Hindlimb muscle (tissue), 1 donor: ENCODE measurements at regions not wholly inside any gene's neighbourhood (a gene's known extent, or its start where the extent isn't known, plus 50 kb on each side); places are given as distances from the start of the nearest gene placed in this dataset.
A peak's percentile ranks its signal among the peaks of the same experiment; 100 is the strongest.

Experiments used
- DNase-seq: peaks from one replicate; pipeline ENCODE4 v3.0.0-alpha.2; 2013

- DNase-seq = peak; percentile 69
These were observed 1186.5 kb downstream of the BRD1 start for GRCh38 chr22:48640890-48641841.

DNA sequence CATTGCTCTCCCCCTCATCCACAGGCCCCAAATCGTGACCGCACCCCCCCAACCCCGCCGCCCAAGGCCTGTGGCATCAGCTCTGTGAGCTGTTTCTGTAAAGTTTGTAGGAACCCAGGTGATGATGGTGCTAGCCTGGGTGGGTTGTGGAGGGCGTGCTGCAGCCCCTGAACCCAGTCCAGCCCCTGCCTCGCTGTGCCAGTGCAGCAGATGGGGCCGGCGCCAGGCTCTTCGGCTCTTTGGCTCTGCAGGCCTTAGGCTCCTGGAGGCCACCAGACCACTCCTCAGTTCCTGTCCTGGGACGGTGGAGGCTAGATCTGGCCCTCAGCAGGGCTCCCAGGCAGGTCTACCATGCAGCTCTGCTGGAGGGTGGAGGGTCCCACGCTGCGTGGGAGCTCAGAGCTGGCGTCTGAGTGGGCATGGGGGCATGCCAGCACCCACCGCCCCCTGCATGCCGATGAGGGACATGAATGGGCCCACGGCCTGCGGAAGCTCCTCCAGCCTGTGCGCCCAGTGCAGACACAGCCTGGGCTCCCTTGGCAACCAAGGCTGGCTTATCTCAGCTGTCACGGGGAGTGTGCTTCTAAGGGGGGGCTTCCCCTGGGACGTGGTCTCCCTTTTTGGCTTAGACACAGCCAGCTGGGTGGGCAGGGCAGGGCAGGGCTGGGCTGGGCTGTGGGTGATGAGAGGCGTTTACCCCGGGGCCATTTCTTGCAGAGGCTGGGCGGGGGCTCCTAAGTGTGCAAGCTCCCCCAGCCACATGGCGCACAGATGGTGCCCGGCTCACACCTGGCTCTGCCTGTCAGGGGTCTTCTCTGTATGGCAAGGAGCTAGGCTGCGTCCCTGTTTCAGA is 1187.6 kb downstream of the BRD1 start:
- DNase-seq = no peak

GRCh38 chr22:48639021-48639795 is 1188.5 kb downstream of the BRD1 start:
- DNase-seq = no peak

DNA sequence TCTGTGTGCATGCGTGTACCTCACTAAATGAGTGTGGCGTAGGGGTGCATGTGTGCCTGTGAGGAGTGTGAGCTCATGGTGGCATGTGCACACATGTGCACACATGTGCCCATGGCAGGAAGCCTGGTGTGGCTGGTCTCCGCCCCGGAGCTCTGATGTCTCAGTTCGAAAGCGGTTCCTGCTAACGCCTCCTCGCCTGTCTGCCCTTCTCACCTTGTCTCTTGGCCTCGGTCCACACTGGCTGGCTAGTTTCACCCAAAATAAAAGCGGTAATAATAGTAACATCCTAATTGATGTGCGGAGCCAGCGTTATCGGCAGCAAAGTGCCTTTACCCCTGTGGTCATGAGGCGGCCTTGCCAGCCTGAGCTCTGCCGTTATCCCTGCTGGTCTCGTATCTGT is 1190.4 kb downstream of the BRD1 start:
- no peak for DNase-seq

DNA sequence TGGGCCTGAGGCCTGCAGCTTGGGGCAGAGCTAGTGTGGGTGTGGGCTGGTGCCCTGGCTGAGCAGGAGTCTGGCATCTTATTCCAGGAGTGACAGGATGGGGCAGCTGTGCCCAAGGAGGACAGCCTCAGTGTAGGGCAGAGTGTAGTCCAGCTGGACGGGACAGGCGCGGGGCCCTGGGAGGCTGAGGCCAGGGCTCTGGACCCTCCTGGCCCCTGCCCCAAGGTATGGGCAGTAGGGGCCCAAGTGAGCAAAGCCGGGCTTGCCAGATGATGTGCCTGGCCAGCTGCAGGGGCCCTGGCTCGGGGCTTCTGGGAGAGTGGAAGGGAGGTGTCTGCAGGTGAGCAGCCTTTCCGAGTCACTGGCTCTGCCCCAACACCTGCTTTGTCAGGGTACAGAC is 1190.9 kb downstream of the BRD1 start:
- DNase-seq = no peak

- DNase-seq = no peak
These were observed 1191.9 kb downstream of the BRD1 start for GRCh38 chr22:48635816-48636215.

- DNase-seq = no peak
These were observed 1192.6 kb downstream of the BRD1 start for GRCh38 chr22:48635031-48635430.

GRCh38 chr22:48633996-48634836 is 1193.5 kb downstream of the BRD1 start:
- no peak for DNase-seq

DNA sequence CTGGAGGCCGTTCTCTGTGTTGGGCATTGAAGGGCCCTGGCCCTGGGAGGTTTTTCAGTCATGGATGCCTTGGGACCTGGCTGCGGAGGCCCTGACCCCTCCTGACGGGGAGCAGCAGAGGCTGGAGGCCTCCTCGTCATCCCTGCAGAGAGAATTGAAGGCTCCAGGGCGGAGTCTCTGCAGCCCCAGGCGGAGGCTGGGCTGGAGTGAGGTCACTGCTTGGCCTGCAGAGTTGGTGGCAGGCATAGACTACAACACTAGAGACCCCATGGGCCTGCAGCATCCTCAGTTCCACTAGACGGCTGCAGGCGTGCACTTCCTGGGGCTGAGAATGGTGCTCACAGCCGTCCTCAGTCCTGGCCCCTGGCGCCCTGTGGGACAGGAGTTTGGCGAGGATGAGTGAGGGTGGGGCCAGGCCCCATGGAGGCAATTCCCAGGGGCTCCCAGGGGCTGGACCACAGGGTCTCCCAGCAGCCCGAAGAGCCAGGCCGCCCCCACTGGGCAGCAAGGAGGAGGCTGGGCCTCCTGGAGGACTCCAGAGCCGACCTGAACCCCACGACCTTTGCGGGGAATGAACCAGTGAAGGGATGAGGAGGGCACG is 1194.9 kb downstream of the BRD1 start:
- no peak for DNase-seq

GRCh38 chr22:48631288-48631863 is 1196.3 kb downstream of the BRD1 start:
- no peak for DNase-seq

DNA sequence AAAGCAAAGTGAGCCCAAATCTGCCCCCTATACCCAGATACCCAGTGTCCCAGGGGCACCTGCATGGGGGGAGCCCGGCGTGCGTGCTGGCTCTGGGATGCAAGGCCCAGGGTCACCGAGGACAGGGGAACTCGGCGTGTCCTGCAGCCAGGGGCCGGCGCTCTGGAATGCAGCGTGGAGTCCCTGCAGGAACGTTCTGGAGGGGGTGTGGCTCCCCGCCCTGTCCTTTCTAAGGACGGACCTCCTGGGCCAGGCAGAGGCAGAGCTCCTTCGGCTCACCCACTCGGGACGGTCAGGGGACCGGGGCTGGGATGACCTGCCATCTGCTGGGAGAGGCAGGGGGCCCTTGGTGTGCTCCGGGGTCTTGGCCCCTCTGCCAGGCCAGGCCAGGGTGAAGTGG is 1196.8 kb downstream of the BRD1 start:
- DNase-seq = no peak

GRCh38 chr22:48630433-48630754 is 1197.3 kb downstream of the BRD1 start:
- no peak for DNase-seq

- DNase-seq = no peak
These were observed 1197.8 kb downstream of the BRD1 start for GRCh38 chr22:48629631-48630432.

GRCh38 chr22:48628891-48629543 is 1198.7 kb downstream of the BRD1 start:
- no peak for DNase-seq

DNA sequence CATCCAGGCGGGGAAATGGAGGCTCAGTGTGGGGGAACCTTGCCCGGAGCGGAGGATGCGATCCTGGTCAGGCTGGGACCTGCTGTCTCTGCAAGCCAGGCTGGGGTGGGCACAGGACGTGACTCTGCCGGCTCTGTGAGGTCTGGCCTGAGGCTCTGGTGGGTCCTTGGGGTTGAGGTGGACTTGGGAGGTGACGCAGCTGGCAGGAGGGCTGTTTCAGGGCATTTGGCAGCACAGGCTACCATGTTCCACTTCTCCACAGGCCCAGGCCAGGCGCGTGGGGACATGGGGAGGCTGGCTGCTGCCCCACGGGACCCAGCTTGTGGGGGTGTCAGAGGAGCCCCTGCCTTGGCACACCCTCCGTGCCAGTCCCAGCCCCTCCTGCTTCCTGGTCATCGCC is 1199.7 kb downstream of the BRD1 start:
- no peak for DNase-seq

DNA sequence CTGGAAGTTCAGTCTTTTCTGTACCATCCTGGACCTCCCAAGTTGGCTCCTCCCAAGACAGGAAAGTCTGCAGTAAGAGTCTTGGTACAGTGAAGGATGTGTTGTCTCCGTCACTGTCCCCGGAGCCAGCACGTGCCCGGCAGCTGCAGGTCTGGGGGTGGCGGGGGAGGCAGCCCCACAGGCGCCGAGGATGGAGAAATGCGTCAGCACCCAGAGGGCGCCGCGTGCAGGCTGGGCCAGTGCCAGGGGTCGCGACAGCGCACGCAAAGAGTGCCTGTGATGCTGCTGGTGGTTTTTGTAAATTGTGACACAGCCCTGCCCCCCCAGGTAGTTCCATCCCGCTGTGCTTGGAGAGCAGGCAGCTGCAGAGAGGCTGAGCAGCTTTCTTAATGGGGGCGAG is 1200.5 kb downstream of the BRD1 start:
- no peak for DNase-seq

- DNase-seq = no peak
These were observed 1203.3 kb downstream of the BRD1 start for GRCh38 chr22:48624401-48624800.

DNA sequence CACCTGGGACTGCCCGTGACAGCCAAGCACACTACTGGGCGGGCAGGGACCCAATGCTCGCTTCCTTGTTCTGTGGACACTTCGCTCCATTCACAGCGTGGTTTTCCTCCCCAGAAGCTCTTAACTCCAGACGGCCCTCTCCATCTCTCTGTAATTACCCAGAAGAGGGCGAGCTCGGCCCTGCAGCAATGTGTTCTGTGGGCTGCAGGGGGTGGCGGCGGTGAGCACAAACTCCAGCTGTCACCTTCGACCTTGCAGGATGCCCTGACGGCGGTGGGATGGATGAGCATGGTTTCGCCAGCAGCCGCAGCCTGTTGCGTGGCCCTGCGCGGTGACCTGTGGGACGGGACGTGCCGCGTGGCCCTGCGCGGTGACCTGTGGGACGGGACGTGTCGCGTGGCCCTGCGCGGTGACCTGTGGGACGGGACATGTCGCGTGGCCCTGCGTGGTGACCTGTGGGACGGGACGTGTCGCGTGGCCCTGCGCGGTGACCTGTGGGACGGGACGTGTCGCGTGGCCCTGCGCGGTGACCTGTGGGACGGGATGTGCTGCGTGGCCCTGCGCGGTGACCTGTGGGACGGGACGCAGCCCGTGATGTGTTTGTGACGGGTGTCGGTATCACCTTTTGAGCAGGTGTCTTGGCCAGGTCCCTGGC is 1204.7 kb downstream of the BRD1 start:
- no peak for DNase-seq

GRCh38 chr22:48621085-48621484 is 1206.6 kb downstream of the BRD1 start:
- no peak for DNase-seq
